ENCODE measurements at regions not wholly inside any gene's neighbourhood (a gene's known extent, or its start where the extent isn't known, plus 50 kb on each side); places are given as distances from the start of the nearest gene placed in this dataset.

- Histone ChIP-seq H3K27ac (no peak overlapping the region), H3K4me1 (no peaks in the 10 kb centered on the region), H3K36me3 (no peaks in the 10 kb centered on the region), H3K4me3 (no peak overlapping the region), H3K9me3 (peaks cover 0 to 10% of the 10 kb centered on the region in 2 donors), H3K27me3 (no peaks in the 10 kb centered on the region)
- DNase-seq = no peak
- ATAC-seq = no peak
- TF ChIP-seq CTCF (IDR thresholded peaks at IDR 0.05) = no peak
- intact Hi-C loops (cut with DNase I) = no loop called here
Measured at GRCh38 chr12:73210548-73211204, 938.5 kb downstream of the TRHDE start.

GRCh38 chr12:73220951-73221350 is 948.8 kb downstream of the TRHDE start:
- H3K9me3 ChIP-seq = peaks cover 0 to 7% of the 10 kb centered on the region in 2 donors
- intact Hi-C loops (cut with DNase I) = no loop called here
- H3K36me3 ChIP-seq = no peaks in the 10 kb centered on the region
- H3K4me3 ChIP-seq = no peak overlapping the region
- ATAC-seq = no peak
- H3K27ac ChIP-seq = no peak overlapping the region
- no peak for DNase-seq
- TF ChIP-seq CTCF (IDR thresholded peaks at IDR 0.05) = no peak
- H3K4me1 ChIP-seq = no peaks in the 10 kb centered on the region
- H3K27me3 ChIP-seq = no peaks in the 10 kb centered on the region

- DNase-seq = no peak
- Histone ChIP-seq H3K4me1 (no peaks in the 10 kb centered on the region), H3K27me3 (no peaks in the 10 kb centered on the region), H3K9me3 (peaks cover 0 to 7% of the 10 kb centered on the region in 2 donors), H3K4me3 (no peak overlapping the region), H3K27ac (no peak overlapping the region), H3K36me3 (no peaks in the 10 kb centered on the region)
- intact Hi-C loops (cut with DNase I) = no loop called here
- no peak for ATAC-seq
- TF ChIP-seq CTCF (IDR thresholded peaks at IDR 0.05) = no peak
Measured at GRCh38 chr12:73221398-73221797, 949.2 kb downstream of the TRHDE start.

GRCh38 chr12:73221836-73222235 is 949.7 kb downstream of the TRHDE start:
- Histone ChIP-seq H3K4me3 (no peak overlapping the region), H3K9me3 (peaks cover 0 to 7% of the 10 kb centered on the region in 2 donors), H3K27ac (no peak overlapping the region), H3K27me3 (no peaks in the 10 kb centered on the region), H3K4me1 (no peaks in the 10 kb centered on the region), H3K36me3 (no peaks in the 10 kb centered on the region)
- intact Hi-C loops (cut with DNase I) = no loop called here
- TF ChIP-seq CTCF (IDR thresholded peaks at IDR 0.05) = no peak
- ATAC-seq (no peak), DNase-seq (no peak)

GRCh38 chr12:73225371-73225937 is 953.3 kb downstream of the TRHDE start:
- Histone ChIP-seq H3K36me3 (no peaks in the 10 kb centered on the region), H3K27me3 (no peaks in the 10 kb centered on the region), H3K4me1 (no peaks in the 10 kb centered on the region), H3K27ac (no peak overlapping the region), H3K9me3 (no peaks in the 10 kb centered on the region), H3K4me3 (no peak overlapping the region)
- TF ChIP-seq CTCF (IDR thresholded peaks at IDR 0.05) = no peak
- ATAC-seq = no peak
- intact Hi-C loops (cut with DNase I) = no loop called here
- no peak for DNase-seq
